GM23338 (cell line): ENCODE measurements at regions not wholly inside any gene's neighbourhood (a gene's known extent, or its start where the extent isn't known, plus 50 kb on each side); places are given as distances from the start of the nearest gene placed in this dataset.

Experiments used
- ATAC-seq: fragments of 200-7000 bp; cut with Tn5 transposase; 3 replicates; pipeline ENCODE4 v1.9.1; 2020
- DNase-seq: peaks from one replicate; pipeline ENCODE4 v3.0.0-alpha.2; 2015; ENCODE audit warnings: low spot score
- H2AFZ ChIP-seq: fragments of 200-600 bp; sonication (generic); 2 replicates; pipeline ENCODE4 v1.8.0; 2016; ENCODE audit warnings: antibody characterized with exemption, mild to moderate bottlenecking, moderate library complexity
- H3F3A ChIP-seq: fragments of 200-600 bp; sonication (generic); replicated peaks from 2 replicates; pipeline ENCODE4 v1.8.0; 2017; ENCODE audit warnings: antibody characterized with exemption, mixed run types, low read depth
- H3K27ac ChIP-seq: fragments of 200-600 bp; sonication (generic); 2 replicates; pipeline ENCODE4 v1.6.1; 2016; ENCODE audit warnings: low read depth
- H3K27me3 ChIP-seq: fragments of 200-600 bp; sonication (generic); 2 replicates; pipeline ENCODE4 v1.8.0; 2016; ENCODE audit warnings: mild to moderate bottlenecking, mixed run types, moderate library complexity; ENCODE audit not compliant: insufficient read depth
- H3K36me3 ChIP-seq: fragments of 200-600 bp; sonication (generic); 2 replicates; pipeline ENCODE4 v1.8.0; 2016; ENCODE audit warnings: mild to moderate bottlenecking; ENCODE audit not compliant: insufficient read depth
- H3K4me1 ChIP-seq: fragments of 200-600 bp; sonication (generic); 2 replicates; pipeline ENCODE4 v1.8.0; 2016; ENCODE audit warnings: mild to moderate bottlenecking, moderate library complexity; ENCODE audit not compliant: insufficient read depth
- H3K4me2 ChIP-seq: fragments of 200-600 bp; sonication (generic); 2 replicates; pipeline ENCODE4 v1.7.1; 2017; ENCODE audit warnings: mixed run types
- H3K4me3 ChIP-seq: fragments of 200-600 bp; sonication (generic); 2 replicates; pipeline ENCODE4 v1.6.1; 2016; ENCODE audit warnings: mixed run types
- H3K79me2 ChIP-seq: fragments of 200-600 bp; sonication (generic); replicated peaks from 2 replicates; pipeline ENCODE4 v1.8.0; 2017; ENCODE audit warnings: mild to moderate bottlenecking; ENCODE audit not compliant: insufficient read depth
- H3K9me2 ChIP-seq: fragments of 200-600 bp; sonication (generic); 2 replicates; pipeline ENCODE4 v1.8.0; 2017; ENCODE audit not compliant: insufficient read depth
- H4K20me1 ChIP-seq: fragments of 200-600 bp; sonication (generic); replicated peaks from 2 replicates; pipeline ENCODE4 v1.8.0; 2017; ENCODE audit warnings: mild to moderate bottlenecking; ENCODE audit not compliant: insufficient read depth
- H3K27ac Mint-ChIP-seq: 2 replicates; pipeline ENCODE4 v1.8.0; 2020; ENCODE audit warnings: inconsistent platforms, mild to moderate bottlenecking, moderate library complexity, mixed read lengths
- H3K27me3 Mint-ChIP-seq: 3 replicates; pipeline ENCODE4 v1.8.0; 2022; ENCODE audit warnings: low read depth, mild to moderate bottlenecking, moderate library complexity, mixed read lengths, inconsistent platforms; ENCODE audit not compliant: insufficient read depth, poor library complexity
- H3K36me3 Mint-ChIP-seq: 3 replicates; pipeline ENCODE4 v1.8.0; 2021; ENCODE audit warnings: low read depth, mild to moderate bottlenecking, inconsistent platforms, moderate library complexity, mixed read lengths
- H3K4me1 Mint-ChIP-seq: 3 replicates; pipeline ENCODE4 v1.8.0; 2020; ENCODE audit warnings: mild to moderate bottlenecking, inconsistent platforms, mixed read lengths
- H3K4me3 Mint-ChIP-seq: 3 replicates; pipeline ENCODE4 v1.8.0; 2021; ENCODE audit warnings: moderate library complexity, mild to moderate bottlenecking, inconsistent platforms, mixed read lengths
- H3K9me3 Mint-ChIP-seq: 3 replicates; pipeline ENCODE4 v1.8.0; 2020; ENCODE audit warnings: moderate library complexity, mild to moderate bottlenecking, inconsistent platforms, mixed read lengths
- EZH2phosphoT487 ChIP-seq: fragments of 200-600 bp; sonication (generic); IDR thresholded peaks from one replicate; pipeline ENCODE4 v1.8.1; 2018; ENCODE audit warnings: antibody characterized with exemption; ENCODE audit not compliant: unreplicated experiment
- JUNB ChIP-seq: IDR thresholded peaks from one replicate; pipeline ENCODE4 v1.6.1; 2016; ENCODE audit warnings: antibody characterized with exemption; ENCODE audit not compliant: unreplicated experiment
- NANOG ChIP-seq: IDR thresholded peaks from 2 replicates; pipeline ENCODE4 v1.6.1; 2016; ENCODE audit warnings: antibody characterized with exemption, borderline replicate concordance
- REST ChIP-seq: IDR thresholded peaks from one replicate; pipeline ENCODE4 v1.6.1; 2018; ENCODE audit warnings: antibody characterized with exemption; ENCODE audit not compliant: unreplicated experiment
- ZNF462 ChIP-seq: fragments of 250-450 bp; sonication (Bioruptor Pico); IDR thresholded peaks from 2 replicates; pipeline ENCODE4 v1.5.0; 2020; ENCODE audit warnings: mild to moderate bottlenecking, moderate library complexity
- TF ChIP-seq, protein P1 (sequence below), 2 experiments: fragments of 200-600 bp in 1 of 2; sonication (generic) in 1 of 2; conservative IDR thresholded peaks; 2 replicates each; pipeline versions ENCODE4 v1.5.1 to v1.6.1; 2016 to 2017; ENCODE audit warnings: antibody characterized with exemption in 2 of 2, low read depth in 2 of 2, mild to moderate bottlenecking in 2 of 2, moderate library complexity in 1 of 2

GRCh38 chrX:27884654-27885053 lies 76.9 kb downstream of the MAGEB10 start (continued):
- TF ChIP-seq EZH2phosphoT487 (no peak), REST (no peak)
- TF ChIP-seq, protein P1, sequence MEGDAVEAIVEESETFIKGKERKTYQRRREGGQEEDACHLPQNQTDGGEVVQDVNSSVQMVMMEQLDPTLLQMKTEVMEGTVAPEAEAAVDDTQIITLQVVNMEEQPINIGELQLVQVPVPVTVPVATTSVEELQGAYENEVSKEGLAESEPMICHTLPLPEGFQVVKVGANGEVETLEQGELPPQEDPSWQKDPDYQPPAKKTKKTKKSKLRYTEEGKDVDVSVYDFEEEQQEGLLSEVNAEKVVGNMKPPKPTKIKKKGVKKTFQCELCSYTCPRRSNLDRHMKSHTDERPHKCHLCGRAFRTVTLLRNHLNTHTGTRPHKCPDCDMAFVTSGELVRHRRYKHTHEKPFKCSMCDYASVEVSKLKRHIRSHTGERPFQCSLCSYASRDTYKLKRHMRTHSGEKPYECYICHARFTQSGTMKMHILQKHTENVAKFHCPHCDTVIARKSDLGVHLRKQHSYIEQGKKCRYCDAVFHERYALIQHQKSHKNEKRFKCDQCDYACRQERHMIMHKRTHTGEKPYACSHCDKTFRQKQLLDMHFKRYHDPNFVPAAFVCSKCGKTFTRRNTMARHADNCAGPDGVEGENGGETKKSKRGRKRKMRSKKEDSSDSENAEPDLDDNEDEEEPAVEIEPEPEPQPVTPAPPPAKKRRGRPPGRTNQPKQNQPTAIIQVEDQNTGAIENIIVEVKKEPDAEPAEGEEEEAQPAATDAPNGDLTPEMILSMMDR (conservative IDR thresholded peaks at IDR 0.05; ENCODE audit: low read depth in 2 of 2), result no peak

DNA sequence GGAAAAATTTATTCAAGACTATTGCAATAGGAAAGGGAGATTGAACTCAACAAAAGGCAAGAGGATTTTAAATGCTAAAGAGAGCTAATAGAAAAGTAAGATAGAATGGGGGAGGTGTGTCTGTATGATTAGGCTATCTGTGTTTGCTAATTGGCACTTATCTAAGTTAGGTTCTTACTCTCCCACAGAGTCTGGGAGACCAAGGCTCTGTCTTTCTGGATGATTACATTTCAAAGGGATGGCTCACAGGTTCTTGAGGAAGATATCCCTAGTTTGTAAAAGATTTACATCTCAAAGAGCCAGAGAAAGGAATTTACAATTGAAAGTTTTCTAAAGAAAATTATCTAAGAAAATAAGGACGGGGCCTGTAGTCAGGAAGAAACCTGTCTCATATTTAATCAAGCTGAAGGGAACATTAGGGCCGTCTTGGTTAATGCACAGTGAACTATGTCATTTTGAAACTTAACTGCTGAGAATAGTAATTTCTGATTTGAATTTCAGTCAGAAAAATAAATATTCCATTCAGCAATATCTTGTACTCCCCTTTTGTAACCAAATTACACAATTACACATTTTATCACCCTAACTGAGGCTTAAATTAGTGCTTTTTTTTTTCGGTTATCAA lies 75.8 kb downstream of the MAGEB10 start:
- Histone ChIP-seq H2AFZ (no peak overlapping the region), H3K4me2 (no peak overlapping the region), H3K79me2 (no peaks in the 10 kb centered on the region), H3K9me2 (no peaks in the 10 kb centered on the region), H3K27ac (no peak overlapping the region), H4K20me1 (no peaks in the 10 kb centered on the region), H3K27me3 (peaks cover 74% of the 10 kb centered on the region), H3K4me3 (no peak overlapping the region), H3F3A (no peaks in the 10 kb centered on the region), H3K36me3 (no peaks in the 10 kb centered on the region), H3K4me1 (peaks cover 6% of the 10 kb centered on the region; the same call in 1 of the 2 replicates)
- TF ChIP-seq EZH2phosphoT487, result no peak
- 0 out of 2 replicates have a peak, but pooled peaks have one; percentile 13 for TF ChIP-seq NANOG
- no peak overlapping the region for H3K27ac Mint-ChIP-seq
- H3K36me3 Mint-ChIP-seq, result no peaks in the 10 kb centered on the region
- no peaks in the 10 kb centered on the region; the same call in 2 of the 3 replicates for H3K9me3 Mint-ChIP-seq
- ATAC-seq (peak; percentile 65), DNase-seq (peak; percentile 43)
- H3K4me1 Mint-ChIP-seq, result peaks cover 4% of the 10 kb centered on the region; the same call in 2 of the 3 replicates
- H3K4me3 Mint-ChIP-seq, result no peak overlapping the region
- peaks cover 25% of the 10 kb centered on the region for H3K27me3 Mint-ChIP-seq

DNA sequence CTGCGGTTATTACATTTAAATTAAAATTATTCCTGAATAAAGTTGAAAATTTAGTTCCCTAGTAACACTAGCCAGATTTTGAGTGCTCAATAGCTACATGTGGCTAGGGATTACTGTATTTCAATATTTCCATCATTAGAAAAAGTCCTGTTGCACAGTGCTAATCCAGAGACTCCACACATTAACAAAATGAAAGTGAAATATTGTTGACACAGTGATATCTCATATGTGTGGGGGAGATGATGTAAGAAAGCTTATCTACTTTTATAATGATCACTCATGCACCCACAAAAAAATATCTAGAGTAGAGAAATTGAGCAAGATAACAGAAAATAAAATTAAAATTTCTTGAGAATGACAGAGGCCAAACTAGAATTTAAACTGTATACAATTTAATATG lies 74.9 kb downstream of the MAGEB10 start:
- no peak overlapping the region for H2AFZ ChIP-seq
- no peak for TF ChIP-seq EZH2phosphoT487
- TF ChIP-seq NANOG, result no peak
- TF ChIP-seq JUNB, result no peak
- TF ChIP-seq ZNF462 (CRISPR knock-in tag), result no peak
- no peak overlapping the region for H3K4me2 ChIP-seq
- H3F3A ChIP-seq, result no peaks in the 10 kb centered on the region
- H3K36me3 Mint-ChIP-seq, result no peaks in the 10 kb centered on the region
- peaks cover 4% of the 10 kb centered on the region; the same call in 2 of the 3 replicates for H3K4me1 Mint-ChIP-seq
- no peaks in the 10 kb centered on the region for H4K20me1 ChIP-seq
- H3K9me2 ChIP-seq, result no peaks in the 10 kb centered on the region
- H3K27ac ChIP-seq, result no peak overlapping the region
- no peaks in the 10 kb centered on the region for H3K36me3 ChIP-seq
- no peak overlapping the region for H3K4me3 ChIP-seq
- ATAC-seq (no peak), DNase-seq (no peak)
- no peaks in the 10 kb centered on the region for H3K9me3 Mint-ChIP-seq
- no peak overlapping the region for H3K4me3 Mint-ChIP-seq
- peaks cover 76% of the 10 kb centered on the region for H3K27me3 ChIP-seq
- H3K27ac Mint-ChIP-seq, result no peak overlapping the region
- peaks cover 25% of the 10 kb centered on the region for H3K27me3 Mint-ChIP-seq
- H3K4me1 ChIP-seq, result peaks cover 6% of the 10 kb centered on the region; the same call in 1 of the 2 replicates
- no peaks in the 10 kb centered on the region for H3K79me2 ChIP-seq
